H1 (cell line): ENCODE measurements at regions not wholly inside any gene's neighbourhood (a gene's known extent, or its start where the extent isn't known, plus 50 kb on each side); places are given as distances from the start of the nearest gene placed in this dataset.

Experiments
- CBX5 ChIP-seq: fragments of 300-800, 300-1000 bp; sonication (generic); IDR thresholded peaks from 2 replicates; pipeline ENCODE4 v1.7.1; 2016; ENCODE audit warnings: antibody characterized with exemption, low read length, low read depth
- EP300 ChIP-seq, 2 experiments: IDR thresholded peaks; 1 replicate in 1 of 2; 2 replicates in 1 of 2; pipeline ENCODE4 v1.6.1; 2011 to 2012; ENCODE audit warnings: low read depth in 2 of 2, low read length in 2 of 2, mild to moderate bottlenecking in 2 of 2, borderline replicate concordance in 1 of 2, inconsistent platforms in 1 of 2, moderate library complexity in 1 of 2
- EZH2 ChIP-seq: fragments of 200-600 bp; sonication (generic); IDR thresholded peaks from 2 replicates; pipeline ENCODE4 v1.7.1; 2012; ENCODE audit warnings: low read depth, mild to moderate bottlenecking, moderate library complexity, low read length, inconsistent platforms; ENCODE audit not compliant: severe bottlenecking
- FOSL1 ChIP-seq: IDR thresholded peaks from 2 replicates; pipeline ENCODE4 v1.6.1; 2011; ENCODE audit warnings: mild to moderate bottlenecking, low read depth, low read length, moderate library complexity; ENCODE audit not compliant: insufficient read depth

- TF ChIP-seq EZH2 (no peak), CBX5 (no peak), EP300 (IDR thresholded peaks at IDR 0.05; ENCODE audit: borderline replicate concordance in 1 of 2, low read depth in 2 of 2, low read length in 2 of 2) (no peak), FOSL1 (no peak)
Measured at GRCh38 chr2:221215487-221215886, 356.6 kb downstream of the EPHA4 start (continued).
